Heart left ventricle (tissue), 13 donors: ENCODE measurements at regions not wholly inside any gene's neighbourhood (a gene's known extent, or its start where the extent isn't known, plus 50 kb on each side); places are given as distances from the start of the nearest gene placed in this dataset.

ENCODE experiments used
- POLR2A ChIP-seq, 2 donors: fragments of 450-650 bp; IDR thresholded peaks; one replicate each; pipeline ENCODE4 v1.6.1; 2017; ENCODE audit warnings: antibody characterized with exemption in 2 of 2, mild to moderate bottlenecking in 2 of 2, moderate library complexity in 2 of 2
- TF ChIP-seq, protein P1 (sequence below), 12 donors: fragments of 200-600 bp; sonication (generic) in 4 of 12; IDR thresholded peaks; one replicate each; pipeline versions ENCODE4 v1.5.0 to v1.8.0; 2018 to 2022; ENCODE audit warnings: antibody characterized with exemption in 12 of 12, mild to moderate bottlenecking in 5 of 12
- donor health status: ischemic (EF 13 %, LVEDD 7.1; RV severe dilation, severe dysfunction).
- donor health status: DM: no; HTN: yes; CAD: no.
- donor health status: DM: no; HTN: no; CAD: no.
- donor health status: ischemic (EF 25% LVEDD 6.9; RV normal size, moderate dysfunction).
- donor health status: ischemic (EF 25% LVEDD 5.7; RV mildly dilated, moderate dysfunction).
- donor health status: ischemic (EF 35%, LVEDD 5.7; RV mildly dilated, moderate dysfunction).
- donor health status: nonischemic (EF 11% LVEDD 7.7; RV severe dilation, severe dysfunction).
- donor health status: DM: yes; HTN: yes; CAD: no.
- donor health status: PGD.
- donor health status: ischemic (EF 29% LVEDD 5.4; RV normal size, mild dysfunction).
- donor health status: nonischemic (EF 23%, LVEDD 6.1; RV moderate dilation, normal function).

GRCh38 chr18:23353459-23353858 is 99.6 kb upstream of the RIOK3 start:
- TF ChIP-seq, protein P1, sequence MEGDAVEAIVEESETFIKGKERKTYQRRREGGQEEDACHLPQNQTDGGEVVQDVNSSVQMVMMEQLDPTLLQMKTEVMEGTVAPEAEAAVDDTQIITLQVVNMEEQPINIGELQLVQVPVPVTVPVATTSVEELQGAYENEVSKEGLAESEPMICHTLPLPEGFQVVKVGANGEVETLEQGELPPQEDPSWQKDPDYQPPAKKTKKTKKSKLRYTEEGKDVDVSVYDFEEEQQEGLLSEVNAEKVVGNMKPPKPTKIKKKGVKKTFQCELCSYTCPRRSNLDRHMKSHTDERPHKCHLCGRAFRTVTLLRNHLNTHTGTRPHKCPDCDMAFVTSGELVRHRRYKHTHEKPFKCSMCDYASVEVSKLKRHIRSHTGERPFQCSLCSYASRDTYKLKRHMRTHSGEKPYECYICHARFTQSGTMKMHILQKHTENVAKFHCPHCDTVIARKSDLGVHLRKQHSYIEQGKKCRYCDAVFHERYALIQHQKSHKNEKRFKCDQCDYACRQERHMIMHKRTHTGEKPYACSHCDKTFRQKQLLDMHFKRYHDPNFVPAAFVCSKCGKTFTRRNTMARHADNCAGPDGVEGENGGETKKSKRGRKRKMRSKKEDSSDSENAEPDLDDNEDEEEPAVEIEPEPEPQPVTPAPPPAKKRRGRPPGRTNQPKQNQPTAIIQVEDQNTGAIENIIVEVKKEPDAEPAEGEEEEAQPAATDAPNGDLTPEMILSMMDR (IDR thresholded peaks at IDR 0.05), result no peak
- TF ChIP-seq POLR2A (IDR thresholded peaks at IDR 0.05), result no peak
